22Rv1 (cell line): ENCODE measurements at regions not wholly inside any gene's neighbourhood (a gene's known extent, or its start where the extent isn't known, plus 50 kb on each side); places are given as distances from the start of the nearest gene placed in this dataset.

Experiments used
- H3K27ac ChIP-seq: fragments of 450-650 bp; 2 replicates; pipeline ENCODE4 v1.5.1; 2017
- ZFX ChIP-seq: fragments of 450-650 bp; IDR thresholded peaks from 2 replicates; pipeline ENCODE4 v1.6.1; 2017; ENCODE audit warnings: antibody characterized with exemption, borderline replicate concordance
- TF ChIP-seq, protein P1 (sequence below): fragments of 450-650 bp; IDR thresholded peaks from 2 replicates; pipeline ENCODE4 v1.5.1; 2017; ENCODE audit warnings: mild to moderate bottlenecking

DNA sequence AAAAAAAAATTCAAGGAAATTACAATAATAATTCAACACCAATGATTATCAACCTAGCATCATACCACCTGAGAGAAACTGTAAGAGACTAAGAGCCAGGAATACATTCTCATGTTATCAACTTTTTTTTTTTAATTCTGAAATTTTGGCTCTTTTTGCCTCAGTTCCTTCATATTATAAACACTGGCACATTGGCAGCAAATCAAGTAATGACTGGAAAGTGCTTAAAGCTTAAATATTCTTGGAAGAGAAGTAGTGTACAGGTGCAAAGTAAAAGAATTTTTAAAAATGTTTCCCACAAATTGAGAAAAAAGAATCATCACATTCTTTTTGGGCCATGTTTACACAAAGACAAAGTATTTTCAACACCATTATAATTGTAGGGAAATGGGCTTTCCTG is 296.9 kb upstream of the SOX5 start:
- H3K27ac ChIP-seq, result no peak overlapping the region
- no peak for TF ChIP-seq ZFX
- TF ChIP-seq, protein P1, sequence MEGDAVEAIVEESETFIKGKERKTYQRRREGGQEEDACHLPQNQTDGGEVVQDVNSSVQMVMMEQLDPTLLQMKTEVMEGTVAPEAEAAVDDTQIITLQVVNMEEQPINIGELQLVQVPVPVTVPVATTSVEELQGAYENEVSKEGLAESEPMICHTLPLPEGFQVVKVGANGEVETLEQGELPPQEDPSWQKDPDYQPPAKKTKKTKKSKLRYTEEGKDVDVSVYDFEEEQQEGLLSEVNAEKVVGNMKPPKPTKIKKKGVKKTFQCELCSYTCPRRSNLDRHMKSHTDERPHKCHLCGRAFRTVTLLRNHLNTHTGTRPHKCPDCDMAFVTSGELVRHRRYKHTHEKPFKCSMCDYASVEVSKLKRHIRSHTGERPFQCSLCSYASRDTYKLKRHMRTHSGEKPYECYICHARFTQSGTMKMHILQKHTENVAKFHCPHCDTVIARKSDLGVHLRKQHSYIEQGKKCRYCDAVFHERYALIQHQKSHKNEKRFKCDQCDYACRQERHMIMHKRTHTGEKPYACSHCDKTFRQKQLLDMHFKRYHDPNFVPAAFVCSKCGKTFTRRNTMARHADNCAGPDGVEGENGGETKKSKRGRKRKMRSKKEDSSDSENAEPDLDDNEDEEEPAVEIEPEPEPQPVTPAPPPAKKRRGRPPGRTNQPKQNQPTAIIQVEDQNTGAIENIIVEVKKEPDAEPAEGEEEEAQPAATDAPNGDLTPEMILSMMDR, result no peak

DNA sequence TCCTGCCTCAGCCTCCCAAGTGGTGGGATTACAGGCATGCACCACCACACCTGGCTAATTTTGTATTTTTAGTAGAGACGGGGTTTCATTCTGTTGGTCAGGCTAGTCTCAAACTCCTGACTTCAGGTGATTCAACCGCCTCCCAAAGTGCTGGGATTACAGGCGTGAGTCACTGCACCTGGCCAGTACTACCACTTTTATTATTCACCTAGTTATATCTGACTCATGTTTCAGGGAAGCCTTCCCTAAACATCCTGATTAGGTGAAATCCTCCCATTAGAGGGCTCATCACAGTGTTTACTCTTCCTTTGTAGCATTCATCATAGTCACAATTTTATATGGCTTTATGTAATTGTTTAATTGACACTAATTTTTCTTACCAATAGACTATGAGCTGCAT is 295.3 kb upstream of the SOX5 start:
- no peak overlapping the region for H3K27ac ChIP-seq
- TF ChIP-seq, protein P1, result no peak
- no peak for TF ChIP-seq ZFX

DNA sequence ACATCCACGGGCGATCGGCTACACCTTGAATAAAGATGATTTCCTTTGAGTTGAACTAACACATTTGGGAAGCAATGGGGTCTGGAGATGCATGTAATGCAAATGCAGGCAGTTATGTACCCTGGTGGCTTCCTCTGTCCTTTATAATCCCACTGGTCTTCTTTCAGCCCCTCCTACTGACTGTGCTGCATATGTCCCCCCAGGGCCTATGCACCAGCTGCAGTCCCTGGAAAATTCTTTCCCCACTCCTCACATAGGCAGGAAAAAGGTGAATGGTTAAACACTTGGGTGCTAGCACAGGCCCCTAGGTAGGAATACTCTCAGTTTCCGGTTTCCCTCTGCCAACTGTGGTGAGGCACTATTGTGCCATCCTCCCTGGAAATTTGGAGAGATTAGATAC is 294.8 kb upstream of the SOX5 start:
- H3K27ac ChIP-seq, result no peak overlapping the region
- TF ChIP-seq, protein P1, result no peak
- TF ChIP-seq ZFX, result no peak

DNA sequence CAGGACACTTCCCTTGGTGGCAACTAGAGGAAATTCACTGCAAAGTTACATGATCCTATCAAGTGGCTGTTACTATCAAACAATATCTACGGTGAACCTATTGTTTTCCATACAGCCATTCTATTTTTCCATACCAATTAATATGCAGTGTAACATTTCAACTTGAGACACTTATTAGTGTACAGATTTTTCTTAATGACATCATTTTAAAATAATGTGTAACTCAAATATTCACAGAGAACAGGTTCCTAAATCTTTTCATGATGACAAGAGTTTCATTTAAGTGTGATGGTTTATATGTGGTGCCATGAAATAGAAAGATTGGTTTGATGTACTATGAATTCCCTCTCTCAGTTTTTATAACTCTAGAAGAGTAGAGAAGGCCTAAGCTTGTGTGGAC is 291.2 kb upstream of the SOX5 start:
- H3K27ac ChIP-seq, result no peak overlapping the region
- TF ChIP-seq ZFX, result no peak
- TF ChIP-seq, protein P1, result no peak

DNA sequence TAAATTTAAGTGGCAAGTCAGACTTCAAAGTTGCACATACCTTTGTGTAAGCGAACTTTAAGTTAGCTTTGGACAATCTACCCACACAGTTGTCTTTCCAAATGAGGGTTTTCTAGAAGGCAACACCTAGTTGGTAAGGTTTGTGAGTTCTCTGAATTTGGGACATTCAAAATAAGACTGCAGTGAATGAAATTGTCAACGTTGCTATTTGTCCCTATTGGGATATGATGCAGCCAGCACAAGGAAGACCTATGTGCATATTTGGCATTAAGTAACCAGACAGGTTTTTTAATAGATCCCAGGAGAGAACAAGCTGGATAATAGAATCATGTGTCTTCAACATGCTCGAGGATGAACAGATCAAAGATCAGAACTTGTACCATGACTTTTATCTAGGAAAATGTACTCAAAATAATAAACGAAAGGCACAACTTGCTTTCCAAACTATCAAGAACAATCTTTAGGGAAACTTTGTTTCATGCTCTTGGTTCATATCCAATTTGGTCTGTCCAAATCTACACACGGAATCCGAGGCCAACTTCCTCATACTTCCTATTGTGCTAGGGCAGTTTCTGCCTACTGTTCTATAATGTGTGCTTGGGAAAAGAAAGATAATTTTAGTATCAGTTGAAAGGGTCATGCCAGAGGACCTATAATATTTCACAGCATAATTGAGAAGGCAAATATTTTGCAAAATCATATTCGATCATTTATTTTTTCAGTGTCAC is 284.2 kb upstream of the SOX5 start:
- TF ChIP-seq, protein P1, result no peak
- no peak for TF ChIP-seq ZFX

DNA sequence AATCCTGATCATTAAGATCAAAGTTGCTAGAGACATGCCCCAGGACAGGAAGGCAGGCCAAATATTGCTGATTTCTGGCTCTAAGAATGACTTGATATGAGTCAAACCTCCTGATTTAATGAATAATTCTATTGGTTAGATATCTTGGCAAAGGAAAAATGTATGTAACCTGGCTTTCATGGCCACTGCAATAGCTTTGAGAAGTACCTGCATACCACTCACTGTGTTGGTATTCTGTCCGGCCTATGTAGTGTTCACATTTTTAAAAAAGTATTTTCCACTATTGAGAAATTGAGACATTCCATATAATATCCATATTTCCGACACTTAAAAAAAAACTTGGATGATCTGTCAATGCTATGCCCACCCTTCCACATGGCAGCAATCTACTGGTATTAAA is 283.1 kb upstream of the SOX5 start:
- no peak overlapping the region for H3K27ac ChIP-seq
- TF ChIP-seq ZFX, result no peak
- TF ChIP-seq, protein P1, result no peak

More for the DNA sequence above, 284.2 kb upstream of the SOX5 start:
- H3K27ac ChIP-seq, result no peak overlapping the region

DNA sequence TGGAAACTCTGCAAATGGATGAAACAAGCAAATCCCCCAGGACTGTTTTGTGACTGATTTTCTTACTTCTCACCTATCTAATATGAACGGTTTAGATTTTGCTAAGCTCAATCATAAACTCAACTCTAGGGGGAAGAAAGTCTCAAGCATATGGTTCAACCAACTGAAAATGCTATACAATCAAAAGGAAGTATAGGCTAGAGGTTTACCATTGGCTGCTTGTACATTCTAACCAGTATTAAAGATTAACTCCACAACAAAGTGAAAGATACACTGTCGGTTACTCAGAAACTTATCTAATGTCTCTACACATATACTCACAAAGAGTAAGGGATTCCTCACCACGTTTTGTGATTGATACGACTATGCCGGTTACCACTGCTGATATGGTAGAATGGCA is 281.8 kb upstream of the SOX5 start:
- no peak overlapping the region for H3K27ac ChIP-seq

More for the DNA sequence above, 281.8 kb upstream of the SOX5 start:
- TF ChIP-seq, protein P1, result no peak
- TF ChIP-seq ZFX, result no peak
